ENCODE measurements at regions not wholly inside any gene's neighbourhood (a gene's known extent, or its start where the extent isn't known, plus 50 kb on each side); places are given as distances from the start of the nearest gene placed in this dataset.

- TF ChIP-seq POLR2A (IDR thresholded peaks at IDR 0.05; ENCODE audit: low read depth, low read length): no peak
- no peak for TF ChIP-seq POLR2AphosphoS5 (IDR thresholded peaks at IDR 0.05; ENCODE audit: low read depth, low read length)
- no peak for TF ChIP-seq TAF1 (IDR thresholded peaks at IDR 0.05; ENCODE audit: borderline replicate concordance, low read depth, low read length)
Measured at GRCh38 chr17:54544249-54544648, 356.4 kb upstream of the TOM1L1 start.

All from GM12892 (cell line).